ENCODE measurements at regions not wholly inside any gene's neighbourhood (a gene's known extent, or its start where the extent isn't known, plus 50 kb on each side); places are given as distances from the start of the nearest gene placed in this dataset.

- TF ChIP-seq CTCF (IDR thresholded peaks at IDR 0.05; ENCODE audit: low read length), result no peak
- no peak for TF ChIP-seq EZH2 (IDR thresholded peaks at IDR 0.05; ENCODE audit: borderline replicate concordance, low read length)
Observed at GRCh38 chr2:226220511-226220910, 579.1 kb downstream of the IRS1 start.

All from OCI-LY1 (cell line).